ENCODE measurements at regions not wholly inside any gene's neighbourhood (a gene's known extent, or its start where the extent isn't known, plus 50 kb on each side); places are given as distances from the start of the nearest gene placed in this dataset.
"Not testable (repeated sequence)": the region's sequence is repeated elsewhere in the genome, so short reads cannot be mapped to it uniquely, and the experiment has no call there.

DNA sequence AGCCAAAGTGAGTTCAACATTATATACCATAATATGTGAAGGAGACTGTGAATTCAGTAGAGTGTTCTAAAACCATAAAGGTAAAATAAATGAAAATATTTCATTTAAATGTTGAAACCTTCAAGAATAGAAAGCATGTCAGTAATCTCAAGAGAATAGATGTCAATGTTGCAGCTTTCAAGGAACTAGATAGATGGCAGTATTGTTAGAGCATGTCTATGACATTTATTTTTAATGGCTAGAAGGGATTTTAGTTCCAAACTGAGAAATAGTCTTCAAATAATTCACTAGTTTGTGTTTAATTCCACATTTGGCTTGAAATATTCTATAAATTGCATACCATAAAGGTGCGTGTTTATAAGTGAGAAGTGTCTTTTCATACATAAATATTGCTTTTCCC is 326.5 kb downstream of the FLRT2 start:
- ChIA-PET CTCF (no interaction called here), POLR2A (ENCODE audit: unreplicated experiment) (no interaction called here)
- Histone ChIP-seq H2AFZ (no peak overlapping the region), H3K4me1 (replicated peaks; ENCODE audit: insufficient read depth) (no peaks in the 10 kb centered on the region), H3K79me2 (ENCODE audit: low read depth) (no peaks in the 10 kb centered on the region), H3K4me2 (no peak overlapping the region), H3K27me3 (ENCODE audit: insufficient read depth, low read depth) (no peaks in the 10 kb centered on the region), H4K20me1 (ENCODE audit: insufficient read depth) (no peaks in the 10 kb centered on the region), H3F3A (ENCODE audit: insufficient read depth, low read depth) (no peaks in the 10 kb centered on the region), H3K36me3 (ENCODE audit: low read depth) (no peaks in the 10 kb centered on the region), H3K9me3 (ENCODE audit: insufficient read depth, low read depth) (no peaks in the 10 kb centered on the region), H3K9me2 (ENCODE audit: insufficient read depth) (no peaks in the 10 kb centered on the region), H3K4me3 (no peak overlapping the region), H3K27ac (no peak overlapping the region)
- no TSS peak for BruUV-seq (replicated peaks)
- intact Hi-C loops (cut with micrococcal nuclease; ENCODE audit: unreplicated experiment): no loop called here
- TF ChIP-seq EZH2 (IDR thresholded peaks at IDR 0.05; ENCODE audit: low read depth): no peak
- TF ChIP-seq, protein P1, sequence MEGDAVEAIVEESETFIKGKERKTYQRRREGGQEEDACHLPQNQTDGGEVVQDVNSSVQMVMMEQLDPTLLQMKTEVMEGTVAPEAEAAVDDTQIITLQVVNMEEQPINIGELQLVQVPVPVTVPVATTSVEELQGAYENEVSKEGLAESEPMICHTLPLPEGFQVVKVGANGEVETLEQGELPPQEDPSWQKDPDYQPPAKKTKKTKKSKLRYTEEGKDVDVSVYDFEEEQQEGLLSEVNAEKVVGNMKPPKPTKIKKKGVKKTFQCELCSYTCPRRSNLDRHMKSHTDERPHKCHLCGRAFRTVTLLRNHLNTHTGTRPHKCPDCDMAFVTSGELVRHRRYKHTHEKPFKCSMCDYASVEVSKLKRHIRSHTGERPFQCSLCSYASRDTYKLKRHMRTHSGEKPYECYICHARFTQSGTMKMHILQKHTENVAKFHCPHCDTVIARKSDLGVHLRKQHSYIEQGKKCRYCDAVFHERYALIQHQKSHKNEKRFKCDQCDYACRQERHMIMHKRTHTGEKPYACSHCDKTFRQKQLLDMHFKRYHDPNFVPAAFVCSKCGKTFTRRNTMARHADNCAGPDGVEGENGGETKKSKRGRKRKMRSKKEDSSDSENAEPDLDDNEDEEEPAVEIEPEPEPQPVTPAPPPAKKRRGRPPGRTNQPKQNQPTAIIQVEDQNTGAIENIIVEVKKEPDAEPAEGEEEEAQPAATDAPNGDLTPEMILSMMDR (conservative IDR thresholded peaks at IDR 0.05): peak; percentile 33; the same call in 1 of the 2 replicates
- no peak for DNase-seq

DNA sequence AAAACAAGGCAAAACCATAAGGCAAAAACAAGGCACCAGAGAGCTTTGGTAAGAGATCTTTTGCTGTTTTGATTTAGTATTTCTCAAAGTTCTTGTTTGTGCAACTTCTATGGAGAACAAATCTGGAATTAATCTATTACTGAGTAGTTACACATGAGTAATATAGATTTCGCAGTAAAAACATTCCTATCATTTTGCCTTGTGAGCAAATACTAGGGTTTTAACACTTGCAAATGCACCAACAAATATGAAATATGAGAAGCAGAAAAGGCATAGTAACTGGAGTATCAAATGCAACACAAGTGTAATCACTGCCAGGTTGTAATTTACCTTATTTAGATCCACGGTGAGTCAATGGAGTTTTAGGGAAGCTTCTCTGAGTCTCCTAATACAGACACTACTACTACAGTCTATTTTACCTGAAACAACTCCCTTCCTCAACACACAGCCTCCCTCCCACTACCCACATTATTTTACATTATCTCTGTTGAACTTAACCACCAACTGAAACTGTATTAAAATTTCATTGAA is 324.1 kb downstream of the FLRT2 start:
- H3K27me3 ChIP-seq (ENCODE audit: insufficient read depth, low read depth): no peaks in the 10 kb centered on the region
- H4K20me1 ChIP-seq (ENCODE audit: insufficient read depth): no peaks in the 10 kb centered on the region
- H3K79me2 ChIP-seq (ENCODE audit: low read depth): no peaks in the 10 kb centered on the region
- H3F3A ChIP-seq (ENCODE audit: insufficient read depth, low read depth): no peaks in the 10 kb centered on the region
- no peak overlapping the region for H2AFZ ChIP-seq
- BruUV-seq (replicated peaks): no TSS peak
- CTCF ChIA-PET: no interaction called here
- DNase-seq: no peak
- no peak overlapping the region for H3K4me2 ChIP-seq
- H3K9me2 ChIP-seq (ENCODE audit: insufficient read depth): no peaks in the 10 kb centered on the region
- intact Hi-C loops (cut with micrococcal nuclease; ENCODE audit: unreplicated experiment): no loop called here
- no peaks in the 10 kb centered on the region for H3K9me3 ChIP-seq (ENCODE audit: insufficient read depth, low read depth)
- no peaks in the 10 kb centered on the region for H3K36me3 ChIP-seq (ENCODE audit: low read depth)
- TF ChIP-seq, protein P1 (conservative IDR thresholded peaks at IDR 0.05): no peak
- TF ChIP-seq EZH2 (IDR thresholded peaks at IDR 0.05; ENCODE audit: low read depth): no peak
- H3K4me1 ChIP-seq (replicated peaks; ENCODE audit: insufficient read depth): no peaks in the 10 kb centered on the region
- no peak overlapping the region for H3K27ac ChIP-seq
- POLR2A ChIA-PET (ENCODE audit: unreplicated experiment): no interaction called here
- H3K4me3 ChIP-seq: no peak overlapping the region

DNA sequence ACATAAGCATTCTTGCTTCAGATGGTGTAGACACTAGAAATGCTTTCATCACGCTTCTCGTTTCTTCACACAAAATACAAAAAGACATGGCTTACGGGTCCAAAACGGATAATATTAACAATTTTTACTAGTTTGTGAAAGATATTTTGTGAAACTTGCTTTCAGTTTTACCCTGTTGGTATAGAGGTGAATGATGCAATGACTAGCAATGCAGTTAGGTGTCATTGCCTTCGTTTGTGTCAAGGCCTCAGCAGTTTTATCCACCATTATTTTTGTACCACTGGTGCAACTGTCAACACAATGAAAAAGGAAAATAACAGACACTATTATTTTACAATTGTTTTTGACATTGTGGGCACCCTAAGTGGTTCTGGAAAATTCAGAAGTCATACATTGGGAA is 323.0 kb downstream of the FLRT2 start:
- Histone ChIP-seq H3K27ac (no peak overlapping the region), H4K20me1 (ENCODE audit: insufficient read depth) (no peaks in the 10 kb centered on the region), H3K79me2 (ENCODE audit: low read depth) (no peaks in the 10 kb centered on the region), H3K9me2 (ENCODE audit: insufficient read depth) (no peaks in the 10 kb centered on the region), H3K9me3 (ENCODE audit: insufficient read depth, low read depth) (no peaks in the 10 kb centered on the region), H3K4me1 (replicated peaks; ENCODE audit: insufficient read depth) (no peaks in the 10 kb centered on the region), H3K27me3 (ENCODE audit: insufficient read depth, low read depth) (no peaks in the 10 kb centered on the region), H3K4me2 (no peak overlapping the region), H2AFZ (no peak overlapping the region), H3F3A (ENCODE audit: insufficient read depth, low read depth) (no peaks in the 10 kb centered on the region), H3K4me3 (no peak overlapping the region), H3K36me3 (ENCODE audit: low read depth) (no peaks in the 10 kb centered on the region)
- no TSS peak for BruUV-seq (replicated peaks)
- CTCF ChIA-PET: no interaction called here
- no peak for TF ChIP-seq EZH2 (IDR thresholded peaks at IDR 0.05; ENCODE audit: low read depth)
- TF ChIP-seq, protein P1 (conservative IDR thresholded peaks at IDR 0.05): no peak
- POLR2A ChIA-PET (ENCODE audit: unreplicated experiment): no interaction called here
- intact Hi-C loops (cut with micrococcal nuclease; ENCODE audit: unreplicated experiment): no loop called here
- DNase-seq: no peak

DNA sequence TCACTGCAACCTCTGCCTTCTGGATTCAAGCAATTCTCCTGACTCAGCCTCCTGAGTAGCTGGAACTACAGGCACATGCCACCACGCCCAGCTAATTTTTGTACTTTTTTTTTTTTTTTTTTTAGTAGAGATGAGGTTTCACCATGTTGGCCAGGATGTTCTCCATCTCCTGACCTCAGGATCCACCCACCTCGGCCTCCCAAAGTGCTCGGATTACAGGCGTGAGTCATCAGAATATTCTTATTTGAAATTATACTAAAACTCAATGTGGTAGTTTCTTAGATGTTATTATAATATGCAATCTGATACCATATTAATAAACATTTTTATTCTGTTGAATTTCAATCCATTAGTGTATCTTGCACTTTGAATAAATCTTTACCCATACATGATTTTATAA is 322.2 kb downstream of the FLRT2 start:
- H3K27ac ChIP-seq; H3K79me2 ChIP-seq (ENCODE audit: low read depth); H3K4me2 ChIP-seq; BruUV-seq (replicated peaks); H3K36me3 ChIP-seq (ENCODE audit: low read depth); intact Hi-C loops (cut with micrococcal nuclease; ENCODE audit: unreplicated experiment); H3F3A ChIP-seq (ENCODE audit: insufficient read depth, low read depth); H3K9me2 ChIP-seq (ENCODE audit: insufficient read depth); H3K27me3 ChIP-seq (ENCODE audit: insufficient read depth, low read depth); H3K4me3 ChIP-seq; POLR2A ChIA-PET (ENCODE audit: unreplicated experiment); H3K9me3 ChIP-seq (ENCODE audit: insufficient read depth, low read depth); H4K20me1 ChIP-seq (ENCODE audit: insufficient read depth); H2AFZ ChIP-seq; CTCF ChIA-PET; H3K4me1 ChIP-seq (replicated peaks; ENCODE audit: insufficient read depth): not testable (repeated sequence)
- peak in 1 of 2 experiments; percentile 0 for DNase-seq

DNA sequence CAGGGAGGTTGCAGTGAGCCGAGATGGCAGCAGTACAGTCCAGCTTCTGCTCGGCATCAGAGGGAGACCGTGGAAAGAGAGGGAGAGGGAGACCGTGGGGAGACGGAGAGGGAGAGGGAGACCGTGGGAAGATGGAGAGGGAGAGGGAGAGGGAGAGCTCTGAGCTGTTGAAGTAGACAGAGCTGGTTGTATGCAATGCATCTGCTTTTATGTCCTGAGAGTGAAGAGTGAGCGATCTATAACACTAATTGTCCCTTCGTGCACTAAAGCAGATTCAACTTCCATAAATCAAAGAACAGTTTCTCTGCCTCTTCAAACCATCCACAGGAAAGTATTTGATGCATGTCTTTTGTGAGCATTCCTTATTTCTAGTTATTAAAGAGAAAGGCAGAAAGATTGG is 300.6 kb downstream of the FLRT2 start:
- BruUV-seq (replicated peaks); H2AFZ ChIP-seq; DNase-seq; H3K9me2 ChIP-seq (ENCODE audit: insufficient read depth); H3K27me3 ChIP-seq (ENCODE audit: insufficient read depth, low read depth); H3K27ac ChIP-seq; POLR2A ChIA-PET (ENCODE audit: unreplicated experiment); intact Hi-C loops (cut with micrococcal nuclease; ENCODE audit: unreplicated experiment); CTCF ChIA-PET; H3K4me1 ChIP-seq (replicated peaks; ENCODE audit: insufficient read depth); H3K4me3 ChIP-seq; H3K9me3 ChIP-seq (ENCODE audit: insufficient read depth, low read depth); H3F3A ChIP-seq (ENCODE audit: insufficient read depth, low read depth); H3K4me2 ChIP-seq; H3K36me3 ChIP-seq (ENCODE audit: low read depth); H3K79me2 ChIP-seq (ENCODE audit: low read depth); H4K20me1 ChIP-seq (ENCODE audit: insufficient read depth): not testable (repeated sequence)

Measured in PC-9 (cell line).